HG03432 (cell line): ENCODE measurements at regions not wholly inside any gene's neighbourhood (a gene's known extent, or its start where the extent isn't known, plus 50 kb on each side); places are given as distances from the start of the nearest gene placed in this dataset.
"Not testable (repeated sequence)": the region's sequence is repeated elsewhere in the genome, so short reads cannot be mapped to it uniquely, and the experiment has no call there.

Experiments used
- ATAC-seq: cut with Tn5 transposase; IDR thresholded peaks from one replicate; pipeline ENCODE4 v1.9.1; 2021; ENCODE audit warnings: mild to moderate bottlenecking, moderate library complexity; ENCODE audit not compliant: unreplicated experiment

- ATAC-seq: not testable (repeated sequence)
These were observed 52.9 kb upstream of the HELT start for GRCh38 chr4:184965230-184966050.

- not testable (repeated sequence) for ATAC-seq
These were observed 52.1 kb upstream of the HELT start for GRCh38 chr4:184966051-184966691.

- ATAC-seq: not testable (repeated sequence)
These were observed 50.6 kb upstream of the HELT start for GRCh38 chr4:184967699-184968098.

- no peak for ATAC-seq
These were observed 49.9 kb upstream of the HELT start for GRCh38 chr4:184968366-184968765.
